Renal cortical epithelial cell (primary cell): ENCODE measurements at regions not wholly inside any gene's neighbourhood (a gene's known extent, or its start where the extent isn't known, plus 50 kb on each side); places are given as distances from the start of the nearest gene placed in this dataset.

Experiments used
- DNase-seq: peaks from one replicate; pipeline ENCODE4 v3.0.0-alpha.2; 2011; ENCODE audit warnings: low read depth

DNA sequence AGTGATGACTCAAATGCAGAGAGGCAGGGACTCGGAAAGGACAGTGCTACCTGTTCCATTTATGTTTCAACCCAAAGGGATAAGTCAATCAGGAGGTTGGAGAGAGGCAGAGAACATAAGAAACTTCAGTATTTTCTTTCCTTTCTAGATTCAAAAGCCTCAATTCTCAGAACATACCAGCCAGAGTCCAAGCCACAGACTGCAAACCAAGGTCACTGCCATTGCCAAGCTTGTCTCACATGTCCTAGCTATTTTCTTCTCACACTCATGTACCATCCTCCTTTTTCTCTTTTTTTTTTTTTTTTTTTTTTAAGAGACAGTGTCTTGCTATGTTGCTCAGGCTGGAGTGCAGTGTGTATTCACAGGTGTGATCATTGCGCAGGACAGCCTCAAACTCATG is 111.7 kb upstream of the AKIP1 start:
- DNase-seq = no peak

DNA sequence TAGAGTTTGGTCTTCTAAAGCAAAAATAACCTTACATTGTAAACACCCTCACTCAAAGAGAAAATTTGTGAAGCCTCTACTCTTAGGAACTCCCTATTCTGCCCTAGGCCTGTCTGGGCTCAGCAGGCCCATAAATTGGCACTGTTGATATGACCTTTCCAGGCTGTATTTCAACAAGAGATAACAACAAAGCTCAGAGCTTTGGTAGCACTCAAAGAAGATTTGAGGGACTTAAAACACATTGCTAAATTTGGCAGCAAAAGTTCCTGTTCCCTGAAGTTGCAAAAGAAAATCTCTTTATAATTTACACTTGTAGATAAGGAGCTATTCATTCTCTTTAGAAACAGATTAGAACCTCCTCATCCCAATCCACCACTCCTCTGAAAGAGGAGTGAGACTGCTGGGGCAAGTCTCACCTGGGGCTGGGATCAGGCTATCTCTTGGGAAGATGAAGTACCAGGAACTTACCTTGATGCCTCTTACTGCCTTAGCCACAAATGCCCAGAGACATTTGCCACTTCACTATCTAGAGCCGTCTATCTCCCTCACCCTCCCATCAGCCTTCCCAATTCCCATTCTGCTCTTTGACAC is 110.4 kb upstream of the AKIP1 start:
- DNase-seq = no peak

DNA sequence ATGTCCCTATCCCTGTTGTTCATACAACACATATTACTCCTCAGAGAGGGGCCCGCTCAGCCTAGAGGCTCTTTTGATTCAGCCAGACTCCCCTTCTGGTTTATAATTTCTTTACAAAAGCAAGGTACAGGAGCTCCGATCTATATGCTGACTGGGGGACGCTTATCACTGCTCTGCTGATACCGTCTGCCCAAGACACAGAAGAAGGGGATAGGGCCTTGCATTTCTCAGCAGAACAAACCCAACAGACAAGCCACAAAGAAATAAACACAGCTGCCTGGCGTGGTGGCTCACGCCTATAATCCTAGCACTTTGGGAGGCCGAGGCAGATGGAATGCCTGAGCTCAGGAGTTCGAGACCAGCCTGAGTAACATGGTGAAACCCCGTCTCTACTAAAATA is 109.9 kb upstream of the AKIP1 start:
- DNase-seq = no peak

DNA sequence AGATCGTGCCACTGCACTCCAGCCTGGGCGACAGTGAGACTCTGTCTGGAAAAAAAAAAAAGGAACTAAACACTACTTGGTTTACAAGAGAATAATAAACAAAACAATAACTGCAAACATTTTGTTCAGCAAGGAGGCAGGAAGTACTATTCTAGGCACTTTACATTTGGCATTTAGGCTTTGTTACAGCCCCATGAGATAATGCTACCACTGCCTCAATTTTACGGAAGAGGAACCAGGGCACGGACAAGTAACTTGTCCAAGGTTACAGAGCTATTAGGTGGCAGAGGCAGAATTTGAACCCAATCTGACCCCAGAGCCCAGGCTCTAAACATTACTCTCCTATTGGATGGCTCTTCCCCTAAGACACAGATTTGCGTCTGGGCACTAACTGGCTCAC is 108.7 kb upstream of the AKIP1 start:
- no peak for DNase-seq

DNA sequence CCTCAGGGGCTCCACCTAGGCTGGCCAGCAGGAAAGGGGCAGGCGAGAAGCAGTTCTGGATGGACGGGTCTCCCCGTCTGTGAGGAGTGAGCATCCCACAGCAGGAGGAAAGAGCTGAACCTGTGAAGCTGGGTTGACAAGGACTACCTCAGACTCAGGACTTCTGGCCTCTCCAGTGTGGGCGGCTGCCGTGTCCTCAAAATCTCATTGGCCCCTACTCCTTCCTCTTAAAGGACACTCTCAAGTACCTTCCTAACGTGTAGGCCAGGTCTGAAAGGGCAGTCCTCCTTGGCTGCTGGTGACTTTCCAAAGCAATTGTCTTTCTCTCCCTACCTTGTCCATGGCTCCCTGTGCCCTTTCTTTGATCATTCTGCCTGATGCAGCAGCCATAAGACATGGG is 107.0 kb upstream of the AKIP1 start:
- no peak for DNase-seq

DNA sequence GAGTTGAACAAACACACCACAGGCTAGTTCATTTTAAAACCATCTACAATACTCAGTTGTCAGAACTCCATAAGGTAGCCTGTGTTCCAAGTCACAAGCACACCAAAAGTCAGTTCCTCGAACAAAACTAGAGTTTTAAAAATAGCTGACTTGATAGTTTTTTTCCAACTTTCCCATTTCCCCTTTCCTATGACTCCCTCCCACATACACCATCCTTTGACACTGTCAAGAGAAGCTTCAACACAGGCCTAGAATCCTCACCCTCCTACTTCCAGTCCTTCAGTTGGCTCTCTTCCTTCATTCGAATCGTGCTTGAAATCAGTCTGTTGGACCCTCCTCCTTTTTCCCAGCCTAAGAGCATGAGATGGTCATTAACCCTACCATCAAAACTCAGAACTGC is 105.7 kb upstream of the AKIP1 start:
- no peak for DNase-seq

DNA sequence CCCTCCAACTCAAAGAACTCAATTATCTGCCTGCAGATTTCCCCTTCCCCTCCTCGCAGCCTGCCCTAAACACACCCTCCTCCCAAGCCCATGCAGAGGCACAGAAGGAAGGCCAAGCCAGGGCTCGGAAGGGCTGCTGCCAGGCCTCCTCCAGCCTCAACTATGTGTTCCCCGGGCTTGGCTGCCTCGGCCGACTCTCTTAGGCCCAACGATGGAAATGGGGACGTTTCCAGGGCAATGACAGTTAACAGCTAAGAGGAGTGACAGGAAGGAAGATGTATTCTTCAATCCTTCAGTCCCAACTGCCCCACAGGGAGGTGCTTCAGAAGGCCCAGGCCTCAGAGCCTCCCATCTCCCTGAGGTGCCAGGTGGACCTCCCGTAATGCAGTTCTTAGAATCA is 104.0 kb upstream of the AKIP1 start:
- no peak for DNase-seq

DNA sequence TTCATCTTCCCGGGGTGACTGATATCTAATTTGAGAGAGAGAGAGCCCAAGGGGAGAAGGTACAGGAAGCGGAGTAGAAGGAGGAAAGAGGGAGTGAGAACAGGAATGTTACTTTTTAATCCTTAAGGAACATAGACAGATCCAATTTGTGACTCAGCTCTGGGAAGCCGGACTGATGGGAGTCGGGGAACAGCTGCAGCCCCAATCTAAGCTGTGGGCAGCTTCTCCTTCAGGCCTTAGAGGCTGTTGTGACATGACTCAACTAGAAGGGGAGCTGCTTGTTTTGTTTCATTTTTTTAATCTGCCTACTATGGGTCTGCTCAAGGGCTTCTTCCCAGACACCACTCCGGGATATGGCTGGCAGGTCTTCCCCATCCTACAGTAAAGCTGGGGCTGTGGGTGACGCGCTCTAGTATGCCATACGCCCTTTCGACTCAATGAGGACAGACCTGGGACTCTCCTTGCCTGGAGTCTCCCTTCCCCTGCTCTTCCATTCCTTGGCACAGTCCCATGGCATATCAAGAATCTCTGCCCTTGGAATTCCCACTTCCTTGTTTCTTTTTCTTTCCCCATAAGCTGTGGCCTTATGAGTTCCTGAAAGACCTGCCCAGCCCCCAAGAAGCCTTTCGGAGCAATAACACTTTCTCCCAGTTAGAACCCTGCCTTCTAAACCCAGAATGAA is 103.3 kb upstream of the AKIP1 start:
- peak; percentile 63 for DNase-seq

DNA sequence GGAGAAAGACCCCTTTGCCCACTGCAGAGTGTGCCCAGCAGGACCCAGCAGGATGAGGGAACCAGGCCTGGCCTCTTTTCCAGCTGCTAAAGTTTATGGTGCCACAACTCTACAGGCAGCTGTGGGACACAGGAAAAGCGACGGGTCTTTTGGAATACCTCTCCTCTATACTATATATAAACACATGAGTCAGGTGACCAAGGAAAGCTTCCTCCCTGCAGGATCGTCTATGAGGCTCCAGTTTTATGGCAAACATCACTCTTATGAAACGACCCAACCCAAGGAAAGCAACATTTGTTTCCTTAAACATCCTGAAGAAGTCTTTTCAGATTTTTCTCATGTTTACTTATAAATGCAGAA is 102.8 kb upstream of the AKIP1 start:
- no peak for DNase-seq

DNA sequence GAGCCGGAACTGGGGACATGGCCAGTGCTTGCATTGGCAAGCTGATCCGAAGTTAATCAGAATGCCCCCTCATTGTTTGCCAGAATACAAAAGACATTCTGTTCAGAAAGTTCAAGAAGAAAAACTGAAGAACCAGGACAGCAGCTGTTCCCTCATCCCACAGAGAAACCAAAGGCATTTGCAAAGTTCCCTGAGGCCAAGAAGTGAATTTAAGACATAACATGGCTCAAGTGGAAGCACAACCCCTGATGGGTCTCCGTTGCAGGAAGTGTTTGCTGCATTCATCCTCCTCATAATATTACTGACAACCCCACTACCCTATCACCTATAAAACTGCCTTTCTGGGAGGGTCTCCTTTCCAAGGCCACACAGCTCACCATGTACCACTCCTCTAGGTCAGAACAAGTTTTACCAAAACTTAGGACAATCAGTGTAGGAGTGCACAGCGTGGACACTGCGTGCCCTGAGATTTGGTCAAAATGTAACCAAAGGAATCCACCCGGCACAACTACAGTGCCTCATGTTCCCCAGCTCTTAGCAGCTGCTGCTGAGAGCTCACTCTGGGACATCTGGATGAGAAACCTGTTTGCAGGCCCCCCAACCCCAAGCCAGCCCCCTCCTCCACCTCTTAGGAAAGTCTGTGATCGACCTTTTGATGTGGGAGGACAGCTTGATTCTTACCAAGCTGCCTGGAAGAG is 101.6 kb upstream of the AKIP1 start:
- DNase-seq = no peak

DNA sequence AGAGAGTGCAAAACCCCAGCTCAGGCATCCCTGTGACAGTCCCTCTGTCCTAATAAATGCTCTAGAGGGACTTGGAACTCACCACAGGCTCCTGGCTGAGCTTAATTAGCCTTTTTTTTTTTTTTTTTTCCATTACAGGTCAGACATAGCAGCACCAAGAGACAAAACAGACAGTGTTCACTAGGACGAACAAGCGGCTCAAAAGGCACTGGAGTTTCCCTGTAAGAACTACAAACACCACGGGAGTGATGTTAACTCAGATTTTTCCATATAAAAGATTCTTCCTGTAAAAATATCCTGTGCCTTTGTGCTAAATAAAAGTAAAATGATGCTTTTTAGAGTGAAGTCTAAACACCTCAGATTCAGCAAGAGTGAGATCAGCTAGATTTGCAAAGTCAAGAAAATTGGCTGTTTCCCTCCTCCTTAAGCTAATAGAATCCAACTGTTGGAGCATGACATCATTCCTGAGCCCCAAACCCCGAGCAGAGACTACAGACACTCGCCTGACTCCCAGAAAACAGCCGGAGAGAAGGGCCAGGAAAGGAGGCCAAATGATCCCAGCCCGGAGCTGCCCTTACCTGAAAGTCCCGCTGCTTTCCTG is 101.0 kb upstream of the AKIP1 start:
- DNase-seq = no peak

DNA sequence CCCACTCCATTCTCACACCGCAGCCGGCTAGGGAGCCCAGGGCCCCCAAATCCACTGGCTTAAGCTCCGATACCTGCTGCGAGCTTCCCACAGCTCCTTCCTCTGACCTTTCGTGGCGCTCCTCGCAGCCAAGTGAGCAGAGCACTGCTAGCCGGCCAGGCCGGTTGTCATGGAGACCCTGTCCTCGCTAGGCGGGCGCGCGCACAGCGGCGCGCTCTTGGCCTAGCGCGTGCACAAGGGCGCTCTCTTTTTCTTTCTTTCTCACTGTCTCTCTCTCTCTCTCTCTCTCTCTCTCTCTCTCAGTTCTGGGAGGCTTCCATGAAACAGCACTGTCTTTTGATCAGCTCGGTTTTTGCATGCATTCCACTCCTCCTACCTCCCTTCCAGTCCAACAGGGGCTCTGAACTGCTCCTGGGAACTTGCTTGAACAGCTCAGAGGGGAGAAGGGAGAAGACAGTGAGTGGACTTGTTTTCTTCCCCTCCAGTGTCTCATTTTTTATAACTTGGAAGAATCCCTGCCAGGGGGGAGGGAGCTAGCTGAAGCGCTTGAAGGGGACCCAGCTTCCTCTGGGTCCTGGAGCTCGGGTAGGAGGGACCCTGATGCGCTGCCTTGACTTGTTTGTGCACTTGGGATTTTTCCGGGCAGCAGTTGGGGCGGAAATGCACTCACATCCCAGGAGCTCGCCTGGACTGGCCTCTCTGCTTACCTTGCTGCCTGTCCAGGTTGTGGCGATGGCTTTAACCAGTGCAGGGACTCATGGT is 100.3 kb upstream of the AKIP1 start:
- peak; percentile 64 for DNase-seq

DNA sequence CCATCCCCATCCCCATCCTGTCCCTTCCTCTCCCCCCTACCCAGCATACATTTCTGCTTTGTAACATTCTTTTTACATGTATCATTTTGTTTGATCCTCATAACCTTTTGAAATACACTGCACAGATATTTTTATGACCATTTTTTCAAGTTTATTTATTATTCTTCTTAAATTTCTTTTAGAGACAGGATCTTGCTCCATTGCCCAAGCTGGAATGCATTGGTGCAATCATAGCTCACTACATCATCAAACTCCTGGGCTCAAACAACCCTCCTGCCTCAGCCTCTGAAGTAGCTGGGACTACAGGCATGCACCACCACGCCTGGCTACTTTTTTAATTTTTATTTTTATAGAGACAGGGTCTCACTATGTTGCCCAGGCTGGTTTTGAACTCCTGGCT is 99.4 kb upstream of the AKIP1 start:
- DNase-seq = no peak

DNA sequence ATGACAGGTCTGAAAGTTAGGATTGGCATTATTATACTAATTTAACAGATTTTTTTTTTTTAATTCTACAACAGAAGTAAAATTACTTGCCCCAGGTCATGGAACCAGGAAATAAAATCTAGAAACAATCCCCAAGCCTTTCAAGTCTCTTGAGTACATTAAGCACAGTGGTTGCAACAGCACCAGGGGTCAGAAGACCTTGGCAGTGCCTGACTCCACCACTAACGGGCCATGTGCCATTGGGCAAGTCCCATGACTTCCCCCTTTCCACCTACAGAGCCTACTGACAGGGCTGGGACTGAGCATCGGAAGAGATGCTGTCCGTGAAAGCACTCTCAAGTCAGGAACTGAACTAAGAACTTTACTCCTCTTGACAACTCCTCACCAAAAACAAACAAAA is 98.6 kb upstream of the AKIP1 start:
- peak; percentile 95 for DNase-seq

DNA sequence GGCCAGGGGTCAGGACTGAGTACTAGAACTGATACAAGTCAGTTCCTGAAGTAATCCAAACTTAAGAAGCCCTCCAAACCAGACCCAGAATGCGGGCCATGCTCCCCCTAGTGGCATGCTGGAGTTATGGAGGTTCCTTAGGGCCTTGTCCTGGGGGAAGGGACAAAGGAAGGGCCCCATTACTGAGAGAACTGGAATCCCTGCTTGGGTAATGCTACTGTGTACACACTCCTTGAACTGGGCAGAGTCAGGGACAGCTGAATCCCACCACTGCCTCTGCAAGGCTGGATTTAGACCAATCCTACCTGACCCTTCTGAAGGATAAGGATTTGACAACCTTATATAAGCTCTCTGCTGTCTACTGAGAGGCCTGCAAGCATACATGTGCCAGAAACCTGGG is 97.3 kb upstream of the AKIP1 start:
- DNase-seq = peak; percentile 82

DNA sequence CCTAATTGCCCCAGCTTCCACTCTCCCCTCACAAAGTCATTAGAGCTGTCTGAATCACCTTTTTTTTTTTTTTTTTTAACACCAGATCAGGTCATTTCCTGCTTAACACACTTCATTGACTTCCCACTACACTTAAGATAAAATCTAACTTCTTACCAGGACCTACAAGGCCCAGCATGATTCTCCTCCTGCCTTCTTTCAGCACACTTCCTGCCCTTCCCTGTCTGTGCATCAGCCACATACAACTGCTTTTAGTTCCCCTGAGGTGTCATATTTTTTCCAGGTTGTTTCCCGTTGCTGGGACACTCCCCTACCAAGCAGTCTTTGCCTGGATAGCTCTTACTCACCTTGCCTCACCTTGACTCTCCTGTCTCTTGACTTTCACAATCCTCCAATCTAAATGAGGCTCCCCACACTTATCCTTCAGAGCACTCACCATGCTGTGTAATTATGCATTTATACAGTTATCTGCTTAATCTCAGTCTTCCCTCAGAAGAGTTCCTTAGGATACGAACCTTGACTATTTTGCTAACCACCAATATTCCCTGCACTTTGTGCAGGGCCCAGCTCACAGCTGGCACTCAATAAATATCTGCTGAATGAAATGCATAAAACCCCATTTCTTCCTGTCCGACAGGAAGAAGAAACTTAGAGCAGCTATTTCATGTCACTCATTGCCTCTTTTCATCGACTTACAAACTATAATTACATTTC is 96.6 kb upstream of the AKIP1 start:
- peak; percentile 91 for DNase-seq

DNA sequence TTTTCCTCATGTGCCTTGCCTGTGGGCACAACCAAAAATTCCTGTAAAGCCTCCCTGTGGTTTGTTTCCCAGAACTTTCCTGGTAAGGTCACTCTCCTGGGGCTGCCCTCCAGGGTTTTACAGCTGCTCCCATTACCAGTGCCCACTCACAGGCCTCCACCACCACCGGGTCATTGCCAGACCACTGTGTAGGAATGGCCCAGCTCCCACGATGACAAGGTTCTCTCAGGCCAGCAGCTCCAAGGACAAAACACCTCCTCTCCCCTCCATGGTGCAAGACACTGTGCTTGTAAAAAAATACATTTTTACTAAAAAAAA is 96.1 kb upstream of the AKIP1 start:
- DNase-seq = peak; percentile 88

DNA sequence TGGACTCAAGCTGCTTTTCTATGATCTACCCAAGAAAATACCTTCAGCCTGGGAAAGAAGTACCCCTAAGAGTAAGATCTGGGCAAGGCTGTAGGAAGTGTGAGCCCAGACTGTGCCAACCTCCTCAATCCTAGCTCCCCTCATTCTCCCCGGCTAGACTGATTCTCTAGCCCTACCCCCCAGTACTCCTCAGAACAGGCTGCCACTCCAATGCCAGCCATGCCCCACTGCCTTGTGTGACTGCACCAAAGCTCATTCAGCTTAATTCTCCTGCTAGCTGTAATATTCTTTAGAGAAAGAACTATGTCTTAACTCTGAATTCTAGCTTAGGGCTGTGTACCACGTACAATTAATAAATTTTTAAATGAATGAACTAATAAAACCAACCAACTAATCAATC is 92.6 kb upstream of the AKIP1 start:
- no peak for DNase-seq

DNA sequence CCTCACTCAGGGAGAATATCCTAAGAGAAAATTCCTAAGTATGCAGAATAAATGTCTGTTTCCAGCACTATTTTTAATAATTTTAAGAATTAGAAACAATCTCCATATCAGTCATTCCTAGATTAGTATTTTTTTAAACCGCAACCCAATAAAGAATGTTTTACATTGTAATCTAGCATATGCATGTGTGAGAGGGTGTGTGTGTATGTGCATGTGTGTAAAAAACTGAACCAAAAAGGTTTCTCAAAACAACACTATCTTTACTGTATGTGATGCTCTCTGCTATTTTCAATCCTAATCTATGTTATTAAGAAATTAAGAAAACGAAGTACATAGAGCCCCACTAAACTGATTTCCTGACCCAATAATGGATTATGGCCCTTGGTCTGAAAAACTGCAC is 90.6 kb upstream of the AKIP1 start:
- DNase-seq = no peak

DNA sequence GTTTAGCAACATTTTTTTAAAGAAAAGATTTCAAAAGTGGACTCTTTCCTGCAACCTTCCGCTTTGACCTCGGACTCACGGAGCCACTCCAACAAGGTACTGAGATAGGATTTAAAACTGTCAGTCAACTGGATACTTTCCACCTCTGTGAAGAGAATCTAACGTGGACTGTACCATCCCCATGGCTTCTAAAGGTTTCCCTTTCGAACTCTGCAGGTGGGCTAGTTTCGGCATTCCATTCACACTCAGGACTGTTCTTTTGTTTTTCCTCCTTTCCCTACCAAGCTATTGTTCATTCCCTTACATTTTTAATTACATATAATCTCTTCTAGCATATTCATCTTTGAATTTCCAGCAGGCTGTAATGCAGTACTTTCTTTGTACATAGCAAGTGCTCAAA is 88.5 kb upstream of the AKIP1 start:
- no peak for DNase-seq

DNA sequence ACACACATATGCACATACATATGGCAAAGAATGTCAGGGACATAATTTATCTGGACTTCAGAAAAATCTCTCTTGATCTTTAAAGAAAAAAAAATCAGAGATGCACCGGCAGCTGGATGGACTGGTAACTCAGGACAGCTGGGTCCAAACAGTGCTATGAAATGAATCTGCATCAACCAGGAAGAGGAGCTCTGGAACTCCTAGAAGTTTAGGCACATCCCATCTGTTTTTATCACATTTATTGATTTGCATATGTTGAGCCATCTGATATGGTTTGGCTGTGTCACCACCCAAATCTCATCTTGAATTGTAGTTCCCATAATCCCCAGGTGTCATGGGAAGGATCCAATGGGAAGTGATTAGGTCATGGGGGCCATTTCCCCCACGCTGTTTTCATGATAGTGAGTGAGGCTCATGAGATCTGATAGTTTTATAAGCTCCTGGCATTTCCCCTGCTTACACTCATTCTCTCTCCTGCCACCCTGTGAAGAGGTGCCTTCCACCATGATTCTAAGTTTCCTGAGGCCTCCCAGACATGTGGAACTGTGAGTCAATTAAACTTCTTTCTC is 87.7 kb upstream of the AKIP1 start:
- no peak for DNase-seq
